OCI-LY3 (cell line): ENCODE measurements at regions not wholly inside any gene's neighbourhood (a gene's known extent, or its start where the extent isn't known, plus 50 kb on each side); places are given as distances from the start of the nearest gene placed in this dataset.

ENCODE experiments used
- H2AFZ ChIP-seq: fragments of 200-600, 300-600 bp; shearing (Covaris generic); 2 replicates; pipeline ENCODE4 v1.6.0; 2014; ENCODE audit warnings: antibody characterized with exemption, low read depth, low read length
- H3K27ac ChIP-seq: fragments of 200-600, 300-600 bp; sonication (generic); 2 replicates; pipeline ENCODE4 v1.5.1; 2014; ENCODE audit warnings: mild to moderate bottlenecking, low read length, moderate library complexity, mixed read lengths
- H3K27me3 ChIP-seq: fragments of 200-600, 300-600 bp; sonication (generic); 2 replicates; pipeline ENCODE4 v1.6.1; 2014; ENCODE audit warnings: low read depth, low read length, mixed read lengths
- H3K36me3 ChIP-seq: fragments of 200-600, 300-600 bp; sonication (generic); replicated peaks from 2 replicates; pipeline ENCODE3; 2014; ENCODE audit warnings: low read depth, low read length, mixed read lengths
- H3K4me1 ChIP-seq: fragments of 300-600, 200-600 bp; sonication (generic); 2 replicates; pipeline ENCODE4 v1.6.1; 2014; ENCODE audit warnings: low read length, mixed read lengths
- H3K4me2 ChIP-seq: fragments of 200-600, 300-600 bp; sonication (generic); 2 replicates; pipeline ENCODE4 v1.6.1; 2014; ENCODE audit warnings: low read length, mixed read lengths
- H3K4me3 ChIP-seq: fragments of 300-600, 200-600 bp; sonication (generic); 2 replicates; pipeline ENCODE4 v1.5.1; 2014; ENCODE audit warnings: antibody characterized with exemption, mild to moderate bottlenecking, low read length, moderate library complexity
- H3K79me2 ChIP-seq: fragments of 300-600, 200-600 bp; shearing (Covaris generic); 2 replicates; pipeline ENCODE4 v1.6.1; 2014; ENCODE audit warnings: mild to moderate bottlenecking, low read length, mixed read lengths
- H3K9ac ChIP-seq: fragments of 300-600, 200-600 bp; shearing (Covaris generic); 2 replicates; pipeline ENCODE4 v1.6.0; 2014; ENCODE audit warnings: mild to moderate bottlenecking, low read length, moderate library complexity
- H3K9me3 ChIP-seq: fragments of 200-600, 300-600 bp; shearing (Covaris generic); 2 replicates; pipeline ENCODE4 v1.6.1; 2014; ENCODE audit warnings: low read length, mixed read lengths; ENCODE audit not compliant: insufficient read depth
- H4K20me1 ChIP-seq: fragments of 200-600, 300-600 bp; sonication (generic); 2 replicates; pipeline ENCODE4 v1.6.1; 2016; ENCODE audit warnings: low read length, mixed read lengths; ENCODE audit not compliant: insufficient read depth
- CTCF ChIP-seq: fragments of 200-600, 300-600 bp; sonication (generic); IDR thresholded peaks from 2 replicates; pipeline ENCODE4 v1.5.1; 2014; ENCODE audit warnings: antibody characterized with exemption, low read length, low read depth
- EZH2phosphoT487 ChIP-seq: fragments of 200-600 bp; shearing (Covaris generic); IDR thresholded peaks from 2 replicates; pipeline ENCODE4 v1.6.1; 2018; ENCODE audit warnings: antibody characterized with exemption, mixed run types, low read depth

- Histone ChIP-seq H3K4me1 (peaks cover 12% of the 10 kb centered on the region), H3K4me3 (no peak overlapping the region), H2AFZ (no peak overlapping the region), H4K20me1 (no peaks in the 10 kb centered on the region), H3K4me2 (peak overlapping the region; percentile 10; the same call in 1 of the 2 replicates), H3K36me3 (peaks cover 3% of the 10 kb centered on the region), H3K9ac (no peak overlapping the region), H3K9me3 (no peaks in the 10 kb centered on the region), H3K27ac (peak overlapping the region; percentile 37), H3K79me2 (no peaks in the 10 kb centered on the region), H3K27me3 (no peaks in the 10 kb centered on the region)
- no peak for TF ChIP-seq EZH2phosphoT487
- TF ChIP-seq CTCF: no peak
Observed at GRCh38 chr6:14339711-14340584, 222.4 kb downstream of the CD83 start.

- Histone ChIP-seq H3K9ac (no peak overlapping the region), H3K27ac (no peak overlapping the region), H3K27me3 (no peaks in the 10 kb centered on the region), H3K9me3 (no peaks in the 10 kb centered on the region), H3K36me3 (no peaks in the 10 kb centered on the region), H3K4me3 (no peak overlapping the region), H3K79me2 (no peaks in the 10 kb centered on the region), H3K4me1 (peaks cover 26% of the 10 kb centered on the region), H3K4me2 (no peak overlapping the region), H4K20me1 (no peaks in the 10 kb centered on the region), H2AFZ (no peak overlapping the region)
- no peak for TF ChIP-seq CTCF
Observed at GRCh38 chr6:14344486-14344885, 226.9 kb downstream of the CD83 start.

- no peaks in the 10 kb centered on the region for H3K79me2 ChIP-seq
- H3K9me3 ChIP-seq: no peaks in the 10 kb centered on the region
- no peak overlapping the region for H3K27ac ChIP-seq
- H3K36me3 ChIP-seq: peaks cover 3% of the 10 kb centered on the region
- H4K20me1 ChIP-seq: no peaks in the 10 kb centered on the region
- peaks cover 24% of the 10 kb centered on the region for H3K4me1 ChIP-seq
- no peak for TF ChIP-seq EZH2phosphoT487
- no peak for TF ChIP-seq CTCF
- no peak overlapping the region for H3K4me3 ChIP-seq
- peak overlapping the region; percentile 16; the same call in 1 of the 2 replicates for H3K9ac ChIP-seq
- peak overlapping the region; percentile 52 for H3K4me2 ChIP-seq
- no peaks in the 10 kb centered on the region for H3K27me3 ChIP-seq
- H2AFZ ChIP-seq: no peak overlapping the region
Observed at GRCh38 chr6:14348389-14348788, 230.8 kb downstream of the CD83 start.

GRCh38 chr6:14349507-14349906, 231.9 kb downstream of the CD83 start:
- peaks cover 24% of the 10 kb centered on the region for H3K4me1 ChIP-seq
- no peaks in the 10 kb centered on the region for H3K79me2 ChIP-seq
- no peaks in the 10 kb centered on the region for H3K9me3 ChIP-seq
- peaks cover 3% of the 10 kb centered on the region for H3K36me3 ChIP-seq
- no peak overlapping the region for H2AFZ ChIP-seq
- TF ChIP-seq EZH2phosphoT487: no peak
- no peak for TF ChIP-seq CTCF
- peak overlapping the region; percentile 26; the same call in 1 of the 2 replicates for H3K27ac ChIP-seq
- no peak overlapping the region for H3K4me3 ChIP-seq
- peak overlapping the region; percentile 52 for H3K4me2 ChIP-seq
- no peak overlapping the region for H3K9ac ChIP-seq
- no peaks in the 10 kb centered on the region for H3K27me3 ChIP-seq
- no peaks in the 10 kb centered on the region for H4K20me1 ChIP-seq
